ENCODE measurements at regions not wholly inside any gene's neighbourhood (a gene's known extent, or its start where the extent isn't known, plus 50 kb on each side); places are given as distances from the start of the nearest gene placed in this dataset.

DNA sequence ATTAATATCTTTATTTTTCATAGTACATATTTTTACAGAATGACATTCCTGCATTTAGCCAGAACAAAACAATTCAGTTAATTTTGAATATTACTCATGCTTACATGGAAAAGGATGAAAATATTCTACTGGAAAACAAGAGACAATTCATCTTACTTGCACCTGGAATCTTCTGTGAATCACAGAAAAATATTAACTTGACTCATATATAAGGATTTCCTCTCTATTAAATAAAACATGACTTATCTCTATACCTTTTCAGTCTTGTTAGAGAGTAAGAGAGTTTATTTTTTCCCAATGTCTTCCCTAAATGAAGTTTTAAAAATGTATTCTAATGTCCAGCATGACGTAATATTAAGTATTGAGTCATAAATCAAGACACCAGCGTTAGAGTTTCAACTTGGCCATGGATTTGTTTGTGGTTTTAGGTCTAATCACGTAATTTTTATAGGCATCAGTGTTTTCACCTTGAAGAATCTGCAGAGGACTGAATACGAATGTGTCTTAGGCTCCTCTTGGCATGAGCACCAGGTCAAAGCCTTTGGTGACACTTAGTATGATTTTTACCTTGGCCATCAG lies 445.1 kb upstream of the JAG1 start:
- DNase-seq (ENCODE audit: extremely low read depth, low read depth) = no peak

DNA sequence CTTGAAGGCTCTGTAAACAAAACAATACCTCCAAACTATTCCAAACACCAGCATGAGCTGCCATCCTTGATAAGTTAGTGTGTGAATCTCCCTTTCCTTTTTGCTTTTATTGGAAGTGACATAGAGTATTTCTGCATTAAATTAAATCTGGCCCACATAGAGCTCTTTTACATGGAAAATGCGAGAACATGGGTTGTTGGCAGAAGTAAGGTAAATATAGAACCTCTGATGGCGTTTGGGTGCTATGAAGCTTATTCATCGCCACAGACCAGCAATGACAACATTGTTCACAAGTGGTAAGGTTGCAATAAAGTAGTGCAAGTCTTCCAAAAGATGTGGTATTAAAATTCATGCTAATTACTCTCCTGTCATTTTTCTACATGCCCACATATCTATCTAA lies 445.8 kb upstream of the JAG1 start:
- no peak for DNase-seq (ENCODE audit: extremely low read depth, low read depth)

DNA sequence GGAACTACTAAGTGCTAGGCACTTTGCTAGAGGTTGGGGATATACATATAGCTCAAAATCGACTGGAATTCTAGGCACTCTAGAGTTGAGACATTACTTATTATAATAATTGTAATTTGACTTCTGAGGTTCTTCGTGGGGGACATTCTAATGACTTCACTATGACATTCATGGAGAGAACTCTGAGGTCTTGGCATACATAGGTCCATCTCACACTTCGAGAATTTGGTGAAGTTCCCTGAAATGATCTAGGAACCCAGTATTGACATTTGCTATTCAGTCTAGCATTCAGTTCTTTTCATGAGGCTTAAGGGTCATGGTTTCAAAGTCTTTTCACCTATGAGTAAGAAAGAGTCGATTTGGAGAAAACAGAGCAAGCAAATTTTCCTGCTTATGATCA lies 446.6 kb upstream of the JAG1 start:
- DNase-seq (ENCODE audit: extremely low read depth, low read depth) = no peak

DNA sequence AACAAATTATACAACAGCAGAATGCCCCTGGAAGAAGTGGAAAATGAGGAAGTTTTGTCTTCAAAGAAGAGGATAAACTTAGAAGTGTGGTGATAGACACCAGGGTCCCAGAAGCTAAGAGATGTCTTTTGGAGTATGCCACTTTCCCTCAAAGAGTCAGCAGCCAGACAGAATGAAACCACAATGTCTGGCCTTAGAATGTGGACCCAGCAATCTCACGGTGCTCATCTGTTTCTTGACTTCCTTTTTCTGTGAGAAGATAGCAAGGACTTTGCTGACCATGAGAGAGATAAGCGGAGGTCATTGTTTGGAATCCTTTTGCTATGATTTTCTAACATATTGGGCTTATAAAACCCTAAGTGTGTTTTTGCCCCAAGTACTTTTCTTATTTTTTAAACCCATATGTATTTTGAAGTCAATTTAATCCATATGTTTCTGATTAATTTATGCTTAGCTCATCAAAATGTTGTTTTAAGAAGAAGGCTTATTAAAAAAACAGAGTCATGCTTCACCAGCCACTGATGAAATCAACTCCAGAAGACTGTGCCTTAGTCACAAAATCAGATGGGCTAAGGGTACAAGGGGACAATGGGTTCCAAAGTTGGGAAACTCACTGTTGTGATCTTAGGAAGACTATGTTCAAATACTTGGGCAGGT lies 451.2 kb upstream of the JAG1 start:
- DNase-seq (ENCODE audit: extremely low read depth, low read depth) = no peak

DNA sequence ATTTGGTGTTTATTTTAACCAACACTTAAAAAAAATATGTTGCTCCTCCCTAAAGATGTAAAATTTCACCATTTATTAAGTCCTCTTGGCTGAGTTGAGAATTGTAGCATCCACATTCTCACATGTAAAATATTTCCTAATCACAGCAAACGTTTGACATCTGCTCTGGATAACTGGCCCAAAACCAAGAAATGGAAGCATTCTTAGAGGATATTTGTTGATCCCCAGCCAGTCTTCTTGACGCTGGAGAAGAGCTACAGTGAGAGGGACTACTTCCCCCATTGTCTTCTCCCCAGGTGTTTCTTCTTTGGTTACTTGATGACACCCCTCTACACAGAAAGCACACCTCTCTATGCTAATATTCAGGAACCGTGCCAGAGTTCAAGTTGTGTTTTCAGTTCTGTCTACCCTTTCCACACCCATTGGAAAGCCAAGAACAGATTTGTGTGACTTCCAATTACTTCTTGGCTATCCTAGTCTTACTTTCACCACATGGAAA lies 454.5 kb upstream of the JAG1 start:
- DNase-seq (ENCODE audit: extremely low read depth, low read depth) = no peak

DNA sequence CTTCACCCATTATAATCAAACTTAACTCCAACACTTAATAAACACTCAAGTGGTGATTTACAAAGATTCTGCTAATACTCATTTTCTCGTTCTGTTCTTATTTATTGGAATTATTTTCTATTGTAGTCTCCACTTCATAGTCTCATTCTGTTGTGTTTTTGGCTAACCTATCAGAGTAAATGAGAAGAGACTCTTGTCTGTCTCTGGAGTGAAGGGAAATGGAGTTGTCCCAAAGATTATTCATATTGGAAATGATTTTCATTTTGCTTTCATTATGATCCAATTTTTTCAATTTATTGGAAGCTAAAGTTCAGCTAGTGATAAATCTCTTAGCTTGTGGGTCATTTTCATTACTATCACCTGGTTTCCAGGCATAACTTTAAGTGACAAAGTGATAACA lies 454.9 kb upstream of the JAG1 start:
- no peak for DNase-seq (ENCODE audit: extremely low read depth, low read depth)

DNA sequence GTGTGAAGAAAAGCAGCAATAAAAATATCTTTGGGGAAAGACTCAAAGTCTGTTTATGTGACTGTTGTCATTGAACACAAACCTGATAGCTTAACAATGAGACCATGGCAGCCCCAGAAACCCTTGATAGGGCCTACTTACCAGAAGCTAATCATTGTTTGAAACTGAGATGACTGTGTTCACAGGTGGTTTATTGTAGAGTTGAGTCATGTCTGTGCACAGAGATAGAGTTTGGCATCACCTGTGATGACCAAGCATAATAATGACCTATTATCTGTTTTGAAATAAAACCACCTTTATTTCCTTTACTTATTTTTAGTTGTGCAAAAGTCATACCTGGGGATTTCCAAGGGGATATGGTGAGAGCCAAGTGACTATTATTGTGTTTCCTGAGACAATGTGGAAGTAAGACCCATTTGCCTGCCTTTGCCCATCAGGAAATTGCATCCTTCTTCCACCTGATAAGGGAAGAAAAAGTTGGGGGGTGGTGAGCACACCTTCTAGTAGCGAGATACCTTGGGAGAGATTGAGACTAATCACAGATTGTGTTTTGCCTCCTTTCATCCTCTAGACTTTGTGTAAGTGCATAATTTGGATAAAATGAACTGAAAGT lies 456.9 kb upstream of the JAG1 start:
- no peak for DNase-seq (ENCODE audit: extremely low read depth, low read depth)

DNA sequence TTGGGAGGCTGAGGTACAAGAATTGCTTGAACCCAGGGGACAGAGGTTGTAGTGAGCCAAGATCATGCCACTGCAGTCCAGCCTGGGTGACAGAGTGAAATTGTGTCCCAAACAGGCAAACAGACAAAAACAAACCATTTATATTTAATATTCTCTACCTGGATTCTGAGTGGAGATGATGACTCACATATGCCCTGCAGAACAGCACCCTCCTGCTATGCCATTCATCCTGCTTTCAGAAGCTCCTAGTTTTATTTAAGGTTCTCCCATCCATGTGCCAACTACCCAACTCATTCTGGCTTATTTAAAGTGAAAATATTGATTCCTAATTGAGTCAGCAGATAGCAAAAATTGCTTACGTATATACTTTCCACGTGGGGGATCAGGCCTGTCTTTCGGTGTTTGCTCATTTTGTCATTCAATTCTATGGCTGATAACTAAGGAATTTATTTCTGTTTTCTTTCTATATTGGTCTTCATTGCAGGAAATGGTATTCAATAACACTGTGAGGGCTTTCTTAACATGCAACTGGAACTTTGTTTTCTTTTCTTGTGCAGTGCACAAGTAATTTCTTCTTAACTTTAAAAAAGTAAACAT lies 459.1 kb upstream of the JAG1 start:
- no peak for DNase-seq (ENCODE audit: extremely low read depth, low read depth)

DNA sequence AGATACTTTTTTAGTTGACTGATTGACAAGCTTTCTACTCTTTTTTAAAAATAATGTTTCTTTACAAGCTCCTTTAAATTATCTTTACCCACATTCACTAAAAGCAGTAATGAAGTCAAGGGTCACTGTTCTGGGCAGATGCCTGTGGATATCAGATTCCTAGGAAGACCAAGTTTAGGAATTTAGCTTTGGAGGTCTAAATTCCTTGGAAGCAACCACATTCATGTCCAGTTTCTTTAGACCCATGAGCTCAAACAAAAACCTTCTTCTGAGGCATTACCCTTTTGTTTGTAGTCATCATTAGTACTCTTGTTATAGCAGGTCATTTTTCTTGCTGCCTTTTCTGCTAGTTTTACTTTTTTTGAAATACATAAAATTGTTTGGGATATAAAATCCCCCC lies 462.9 kb upstream of the JAG1 start:
- no peak for DNase-seq (ENCODE audit: extremely low read depth, low read depth)

DNA sequence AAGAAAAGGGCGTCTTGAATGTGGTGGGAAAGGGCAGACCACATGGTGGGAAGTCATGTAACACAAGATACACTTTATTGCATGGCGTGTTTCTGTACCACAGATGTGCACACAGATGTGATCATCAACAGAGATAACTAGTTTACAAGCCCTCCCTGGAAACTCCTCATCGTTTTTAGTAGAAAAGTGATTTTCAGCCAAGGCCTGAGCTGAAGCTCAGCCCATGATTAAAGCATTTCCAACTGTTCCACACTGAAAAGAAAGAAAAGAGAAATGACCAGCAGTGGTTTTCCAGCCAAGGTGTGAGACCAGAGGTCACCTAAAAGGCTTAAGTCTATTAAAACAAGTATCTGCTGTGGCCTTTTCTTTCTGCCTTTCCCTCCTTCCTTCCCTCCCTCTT lies 463.9 kb upstream of the JAG1 start:
- no peak for DNase-seq (ENCODE audit: extremely low read depth, low read depth)

DNA sequence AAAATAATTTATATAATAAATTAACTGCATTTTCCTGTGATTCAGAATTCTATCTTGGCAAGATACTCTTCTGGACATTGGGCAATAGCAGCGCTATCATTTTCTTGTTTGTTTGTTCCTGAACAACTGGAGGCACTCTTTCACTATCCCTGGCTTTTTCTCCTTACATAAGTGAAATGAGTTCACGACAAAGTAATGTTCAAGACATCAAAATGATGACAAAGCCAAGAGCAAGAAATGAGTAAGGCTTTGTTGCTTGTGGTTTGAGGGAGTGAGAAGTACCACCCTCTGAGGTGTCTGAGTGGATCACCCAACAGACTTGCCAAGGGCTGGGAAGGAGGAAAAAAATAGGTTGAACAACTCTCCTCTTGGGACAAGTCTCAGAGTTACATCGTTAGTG lies 466.6 kb upstream of the JAG1 start:
- no peak for DNase-seq (ENCODE audit: extremely low read depth, low read depth)

DNA sequence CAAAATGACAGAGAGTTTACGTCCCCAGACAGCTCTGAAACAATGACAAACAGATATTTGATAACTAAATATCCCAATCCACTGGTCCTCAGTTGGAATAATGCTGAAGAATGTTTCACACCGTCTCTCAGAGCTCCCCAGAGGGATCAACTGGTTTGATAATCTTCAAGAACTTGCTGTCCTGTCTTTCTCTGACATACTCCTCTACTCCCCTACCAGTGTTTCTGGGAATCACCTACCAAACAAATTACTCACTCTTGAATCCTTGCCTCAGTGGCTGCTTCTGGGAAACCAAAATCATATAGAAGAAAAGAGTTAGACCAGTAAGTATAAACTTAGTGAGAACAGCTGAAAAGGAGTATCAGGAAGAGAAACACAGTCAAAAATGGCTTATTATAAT lies 469.7 kb upstream of the JAG1 start:
- no peak for DNase-seq (ENCODE audit: extremely low read depth, low read depth)

DNA sequence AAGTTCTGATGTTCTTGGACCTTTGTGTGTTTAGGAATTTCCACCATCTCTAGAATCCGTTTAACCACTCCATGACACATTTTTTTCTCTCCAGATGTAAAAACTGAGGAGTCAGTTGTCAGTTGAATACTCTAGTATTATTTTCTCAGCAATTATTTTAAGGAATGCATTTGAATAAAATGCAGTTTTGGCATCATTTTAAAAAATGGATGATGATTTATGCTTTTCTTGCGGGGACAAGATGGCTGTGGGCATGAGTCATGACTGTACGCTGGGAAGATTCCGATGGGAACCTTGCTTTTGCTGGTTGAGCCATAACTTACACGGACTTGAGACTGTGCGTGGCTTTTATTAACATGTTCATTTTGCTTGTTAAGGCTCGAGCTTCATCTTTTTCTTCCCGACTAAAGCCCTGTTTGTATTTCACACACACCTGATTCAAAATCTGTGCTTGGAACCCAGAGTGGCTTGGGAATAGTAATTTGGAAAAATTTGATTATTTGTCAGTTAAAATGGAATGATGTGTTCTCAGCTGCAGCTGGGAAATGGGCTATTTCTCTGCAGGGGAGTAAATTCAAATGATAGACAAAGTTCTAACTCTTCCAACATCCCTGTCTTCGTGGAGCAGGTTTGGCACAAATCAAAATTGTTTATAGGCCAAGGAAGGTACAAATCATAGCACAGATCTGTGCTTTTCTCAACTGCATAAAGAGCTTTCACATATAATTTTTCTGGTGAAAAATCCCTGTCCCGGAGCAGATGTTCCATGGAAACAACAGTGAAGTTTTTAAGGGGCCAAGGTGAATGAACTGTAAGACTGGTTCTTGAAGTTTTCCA lies 470.5 kb upstream of the JAG1 start:
- no peak for DNase-seq (ENCODE audit: extremely low read depth, low read depth)

DNA sequence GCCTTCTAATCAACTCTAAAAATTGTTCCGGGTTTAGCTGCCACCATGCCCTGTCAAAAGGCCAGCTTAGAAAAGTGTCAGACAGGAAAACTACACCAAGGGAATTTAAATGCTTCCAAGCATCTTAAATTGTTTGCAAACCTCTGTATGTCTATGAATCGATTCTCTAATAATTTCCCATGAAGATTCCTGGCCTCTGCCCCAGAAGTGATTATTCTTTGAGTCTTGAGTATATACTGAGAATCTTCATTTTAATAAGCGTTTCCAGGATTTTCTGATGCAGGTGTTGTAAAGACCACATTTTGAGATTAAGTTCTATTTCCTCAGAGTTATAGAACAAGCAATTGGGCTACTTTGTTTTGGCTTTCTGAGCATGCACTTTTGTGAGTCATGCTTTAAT lies 471.8 kb upstream of the JAG1 start:
- no peak for DNase-seq (ENCODE audit: extremely low read depth, low read depth)

DNA sequence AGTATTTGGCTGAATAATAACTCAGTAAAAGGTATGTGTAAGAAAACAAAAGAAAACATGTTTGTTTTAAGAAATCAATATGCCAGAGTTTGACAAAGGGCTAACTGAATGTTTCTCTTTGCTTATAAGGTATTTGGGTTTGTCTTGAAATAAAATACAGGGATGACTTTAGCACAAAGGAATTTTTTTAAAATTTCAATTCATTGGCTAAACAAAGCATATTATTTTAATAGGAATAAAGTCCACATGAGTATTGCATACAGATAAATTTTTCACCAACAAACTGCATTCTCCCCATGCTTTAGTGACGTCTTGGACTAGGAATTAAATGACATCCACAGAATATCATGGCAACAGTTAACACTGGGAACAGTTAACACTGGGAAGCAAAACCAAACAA lies 480.0 kb upstream of the JAG1 start:
- no peak for DNase-seq (ENCODE audit: extremely low read depth, low read depth)

DNA sequence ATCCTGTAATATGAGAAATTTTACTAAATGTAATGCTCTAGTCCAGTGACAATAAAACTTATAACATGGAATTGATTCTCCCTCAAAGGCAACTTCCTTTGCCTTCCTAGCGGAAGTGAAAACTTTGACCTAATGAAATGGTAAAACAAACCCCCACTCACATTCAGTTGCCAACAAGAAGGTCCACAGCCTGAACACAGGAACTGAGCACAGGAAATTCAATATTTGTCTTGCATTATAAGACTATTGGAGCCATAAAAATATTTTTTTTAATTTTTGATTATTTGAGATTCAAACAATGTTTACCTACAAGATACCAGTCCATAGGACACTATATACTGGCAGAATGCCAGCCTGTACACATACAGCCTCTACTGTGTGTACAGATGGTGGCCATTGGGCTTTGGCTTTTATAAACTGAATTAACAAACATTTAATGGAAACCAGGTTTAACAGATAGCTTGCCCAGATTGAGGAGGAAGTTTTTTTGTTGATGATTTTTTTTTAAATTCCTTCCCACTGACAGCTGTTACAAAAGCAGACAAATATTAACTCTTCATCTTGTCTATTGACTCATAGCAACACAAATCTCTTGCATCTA lies 481.5 kb upstream of the JAG1 start:
- no peak for DNase-seq (ENCODE audit: extremely low read depth, low read depth)

DNA sequence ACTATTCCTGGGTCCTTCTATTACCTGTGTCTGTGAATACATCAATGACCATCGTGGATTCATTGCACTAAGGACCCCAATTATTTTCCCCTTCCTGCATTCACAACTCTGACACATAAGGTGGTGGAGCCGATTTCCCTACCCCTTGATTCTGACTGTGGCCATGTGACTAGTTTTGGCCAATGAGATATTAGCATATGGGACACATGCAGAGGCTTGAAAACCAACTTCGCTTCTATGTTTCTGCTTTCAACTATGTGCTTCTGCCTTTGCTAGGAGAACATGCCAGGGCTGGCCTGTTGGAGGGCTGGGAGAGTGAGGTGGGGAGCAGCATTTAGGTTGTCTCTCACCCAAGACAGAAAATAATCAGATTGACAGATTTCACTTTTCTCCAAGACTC lies 483.1 kb upstream of the JAG1 start:
- no peak for DNase-seq (ENCODE audit: extremely low read depth, low read depth)

DNA sequence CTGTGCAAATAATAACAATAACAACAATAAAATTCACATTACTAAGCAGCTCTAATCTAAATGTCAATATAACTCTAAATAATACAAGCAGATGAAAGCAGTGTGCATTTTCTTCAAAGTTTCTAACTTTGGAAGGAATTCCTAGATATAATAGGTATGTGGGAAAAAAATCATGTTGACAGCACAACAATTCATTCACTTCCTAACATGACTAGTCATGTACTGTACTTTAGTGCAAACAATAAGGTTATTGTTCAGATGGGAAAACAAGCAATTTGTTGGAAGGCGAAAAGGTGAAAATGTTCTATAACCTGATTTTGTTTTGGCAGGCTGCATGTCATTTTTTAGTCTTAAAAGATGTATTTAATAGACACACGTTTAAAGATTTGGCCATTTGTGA lies 484.3 kb upstream of the JAG1 start:
- no peak for DNase-seq (ENCODE audit: extremely low read depth, low read depth)

DNA sequence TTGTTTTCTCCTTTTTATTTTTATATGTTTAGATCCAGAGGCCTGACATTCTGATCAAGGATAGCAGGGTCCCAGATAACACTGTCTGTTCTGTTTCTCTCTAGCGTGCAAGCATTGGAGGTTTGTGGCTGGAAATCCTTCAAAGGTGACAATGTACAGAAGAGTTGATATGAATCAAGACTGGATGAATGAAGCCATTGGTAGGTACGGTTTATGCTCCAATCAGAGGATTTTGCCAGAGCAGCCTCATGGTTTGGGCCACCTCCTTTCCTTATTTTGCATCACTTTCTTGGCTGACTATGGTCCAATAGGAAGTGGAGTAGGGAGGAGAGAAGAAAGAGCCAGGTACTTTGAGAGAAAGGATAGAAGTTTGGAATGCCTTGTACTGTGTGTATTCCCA lies 484.8 kb upstream of the JAG1 start:
- DNase-seq (ENCODE audit: extremely low read depth, low read depth) = no peak

DNA sequence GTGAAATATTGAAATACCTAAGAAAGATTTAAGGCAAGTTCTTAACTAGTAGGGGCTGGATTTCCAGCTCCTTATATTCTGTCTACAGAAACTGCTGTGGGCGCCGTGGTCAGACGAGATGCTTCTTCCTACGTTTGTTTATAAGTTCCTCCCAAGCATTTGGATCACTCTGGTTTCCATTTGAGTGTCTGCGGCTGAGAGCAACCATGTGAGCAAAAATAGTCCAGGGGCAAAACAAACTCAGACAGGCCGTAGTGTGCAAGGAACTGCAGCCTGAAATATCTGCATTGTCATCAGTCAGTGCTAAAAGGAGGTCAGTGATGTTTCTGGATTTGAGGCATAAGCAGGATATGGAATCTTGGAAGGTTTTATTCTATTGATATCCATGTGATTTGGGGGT lies 485.9 kb upstream of the JAG1 start:
- no peak for DNase-seq (ENCODE audit: extremely low read depth, low read depth)

Measured in NCI-H460 (cell line).